ENCODE measurements at regions not wholly inside any gene's neighbourhood (a gene's known extent, or its start where the extent isn't known, plus 50 kb on each side); places are given as distances from the start of the nearest gene placed in this dataset.

GRCh38 chr2:176565641-176566323, 296.5 kb downstream of the MTX2 start:
- no peak for TF ChIP-seq EZH2 (IDR thresholded peaks at IDR 0.05; ENCODE audit: borderline replicate concordance, low read depth, low read length, poor library complexity, severe bottlenecking)
- no peak for TF ChIP-seq CTCF (conservative IDR thresholded peaks at IDR 0.05; ENCODE audit: low read depth, low read length)
- no peak for DNase-seq (ENCODE audit: low spot score)
- H3K27ac ChIP-seq (ENCODE audit: low read depth, low read length, poor library complexity, severe bottlenecking): no peak overlapping the region
- H3K4me1 ChIP-seq (ENCODE audit: insufficient read depth, low read length, poor library complexity, severe bottlenecking): peaks cover 21% of the 10 kb centered on the region
- intact Hi-C loops (cut with micrococcal nuclease; ENCODE audit: unreplicated experiment): no loop called here
- no peaks in the 10 kb centered on the region for H3K27me3 ChIP-seq (replicated peaks; ENCODE audit: insufficient read depth, low read depth, low read length, poor library complexity)
- ChIA-PET CTCF (no interaction called here), POLR2A (ENCODE audit: low non-redundant PET) (no interaction called here)
- no peaks in the 10 kb centered on the region for H3K9me3 ChIP-seq (ENCODE audit: low read depth, low read length, poor library complexity, severe bottlenecking)
- no peaks in the 10 kb centered on the region for H3K36me3 ChIP-seq (ENCODE audit: insufficient read depth, low read length, poor library complexity, severe bottlenecking)
- H3K4me3 ChIP-seq (ENCODE audit: low read depth, low read length, poor library complexity, severe bottlenecking): no peak overlapping the region
- BruUV-seq (replicated peaks): no TSS peak

GRCh38 chr2:176566496-176566895, 297.3 kb downstream of the MTX2 start:
- intact Hi-C loops (cut with micrococcal nuclease; ENCODE audit: unreplicated experiment): no loop called here
- ChIA-PET POLR2A (ENCODE audit: low non-redundant PET) (no interaction called here), CTCF (no interaction called here)
- no peaks in the 10 kb centered on the region for H3K9me3 ChIP-seq (ENCODE audit: low read depth, low read length, poor library complexity, severe bottlenecking)
- no TSS peak for BruUV-seq (replicated peaks)
- H3K4me3 ChIP-seq (ENCODE audit: low read depth, low read length, poor library complexity, severe bottlenecking): no peak overlapping the region
- no peaks in the 10 kb centered on the region for H3K36me3 ChIP-seq (ENCODE audit: insufficient read depth, low read length, poor library complexity, severe bottlenecking)
- TF ChIP-seq CTCF (conservative IDR thresholded peaks at IDR 0.05; ENCODE audit: low read depth, low read length) (no peak), EZH2 (IDR thresholded peaks at IDR 0.05; ENCODE audit: borderline replicate concordance, low read depth, low read length, poor library complexity, severe bottlenecking) (no peak)
- no peak for DNase-seq (ENCODE audit: low spot score)
- peaks cover 17% of the 10 kb centered on the region for H3K4me1 ChIP-seq (ENCODE audit: insufficient read depth, low read length, poor library complexity, severe bottlenecking)
- no peaks in the 10 kb centered on the region for H3K27me3 ChIP-seq (replicated peaks; ENCODE audit: insufficient read depth, low read depth, low read length, poor library complexity)
- no peak overlapping the region for H3K27ac ChIP-seq (ENCODE audit: low read depth, low read length, poor library complexity, severe bottlenecking)

GRCh38 chr2:176566961-176567360, 297.7 kb downstream of the MTX2 start:
- Histone ChIP-seq H3K27me3 (replicated peaks; ENCODE audit: insufficient read depth, low read depth, low read length, poor library complexity) (no peaks in the 10 kb centered on the region), H3K4me1 (ENCODE audit: insufficient read depth, low read length, poor library complexity, severe bottlenecking) (peaks cover 12% of the 10 kb centered on the region), H3K9me3 (ENCODE audit: low read depth, low read length, poor library complexity, severe bottlenecking) (no peaks in the 10 kb centered on the region), H3K36me3 (ENCODE audit: insufficient read depth, low read length, poor library complexity, severe bottlenecking) (no peaks in the 10 kb centered on the region), H3K4me3 (ENCODE audit: low read depth, low read length, poor library complexity, severe bottlenecking) (no peak overlapping the region), H3K27ac (ENCODE audit: low read depth, low read length, poor library complexity, severe bottlenecking) (no peak overlapping the region)
- ChIA-PET POLR2A (ENCODE audit: low non-redundant PET) (no interaction called here), CTCF (no interaction called here)
- no TSS peak for BruUV-seq (replicated peaks)
- intact Hi-C loops (cut with micrococcal nuclease; ENCODE audit: unreplicated experiment): no loop called here
- DNase-seq (ENCODE audit: low spot score): no peak
- no peak for TF ChIP-seq EZH2 (IDR thresholded peaks at IDR 0.05; ENCODE audit: borderline replicate concordance, low read depth, low read length, poor library complexity, severe bottlenecking)
- no peak for TF ChIP-seq CTCF (conservative IDR thresholded peaks at IDR 0.05; ENCODE audit: low read depth, low read length)
